ENCODE measurements at regions not wholly inside any gene's neighbourhood (a gene's known extent, or its start where the extent isn't known, plus 50 kb on each side); places are given as distances from the start of the nearest gene placed in this dataset.

DNA sequence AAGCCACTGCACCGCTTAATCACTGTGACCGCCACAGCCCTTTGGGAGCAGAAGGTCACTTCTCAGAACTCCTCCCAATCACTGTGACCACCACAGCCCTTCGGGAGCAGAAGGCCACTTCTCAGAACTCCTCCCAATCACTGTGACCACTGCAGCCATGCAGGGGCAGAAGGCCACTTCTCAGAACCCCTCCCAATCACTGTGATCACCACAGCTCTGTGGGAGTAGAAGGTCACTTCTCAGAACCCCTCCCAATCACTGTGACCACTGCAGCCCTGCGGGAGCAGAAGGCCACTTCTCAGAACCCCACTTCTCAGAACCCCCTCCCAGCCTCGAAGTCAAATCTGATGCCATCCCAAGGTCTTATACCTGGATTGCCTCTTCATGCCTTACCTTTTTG, 56.8 kb upstream of the DAPL1 start (continued):
- no peak for TF ChIP-seq ZNF282 (IDR thresholded peaks at IDR 0.05; ENCODE audit: partially characterized antibody)
- TF ChIP-seq ZFP36 (IDR thresholded peaks at IDR 0.05; ENCODE audit: borderline replicate concordance, low read depth, low read length, partially characterized antibody): no peak
- TF ChIP-seq PHF5A (CRISPR knock-in tag; IDR thresholded peaks at IDR 0.05; ENCODE audit: low read depth, unreplicated experiment): no peak
- TF ChIP-seq ZFP36L2 (CRISPR knock-in tag; IDR thresholded peaks at IDR 0.05): no peak
- TF ChIP-seq ZNF101 (CRISPR knock-in tag; IDR thresholded peaks at IDR 0.05; ENCODE audit: borderline replicate concordance, low read depth): no peak

DNA sequence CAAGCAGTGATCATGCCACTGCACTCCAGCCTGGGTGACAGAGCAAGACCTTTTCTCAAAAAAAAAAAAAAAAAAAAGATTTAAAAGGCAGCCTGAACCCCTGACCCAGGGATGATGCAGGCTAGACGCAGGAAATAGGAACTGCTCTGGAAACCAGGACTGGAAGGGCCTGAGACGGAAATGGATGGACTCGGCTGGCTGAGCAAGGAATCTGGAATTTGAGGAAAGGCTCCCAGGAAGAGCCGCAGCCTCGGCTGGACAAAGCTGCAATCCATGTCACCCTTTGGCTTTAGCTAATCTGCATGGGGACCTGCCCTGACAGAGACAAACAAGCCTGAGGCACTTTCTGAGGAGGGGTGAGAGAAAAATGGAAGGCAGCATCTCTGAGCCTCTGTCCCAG, 55.0 kb upstream of the DAPL1 start:
- WGBS (ENCODE audit: low lambda C conversion rate): 48% methylated on average over 5 of the region's 5 CpGs
- FAIRE-seq (no peak), DNase-seq (ENCODE audit: low spot score) (no peak), ATAC-seq (no peak)
- POLR2A ChIA-PET: no interaction called here
- intact Hi-C loops (cut with micrococcal nuclease; ENCODE audit: unreplicated experiment): no loop called here
- H3K27me3 ChIP-seq (ENCODE audit: control insufficient read depth in 1 of 2, insufficient read depth in 2 of 2, low read length in 2 of 2): peaks cover 4 to 36% of the 10 kb centered on the region in 2 experiments; a peak in 4 of 5 replicates
- H2AFZ ChIP-seq (ENCODE audit: low read length): no peak overlapping the region
- no peak overlapping the region for H3K9ac ChIP-seq (ENCODE audit: insufficient read depth, low read depth, low read length)
- CTCF ChIA-PET (ENCODE audit: low intra/inter-chr PET ratio, low total read pairs): no interaction called here
- H3K9me3 ChIP-seq (ENCODE audit: low read length): no peaks in the 10 kb centered on the region
- H3K4me1 ChIP-seq (ENCODE audit: insufficient read depth, low read length): peaks cover 39% of the 10 kb centered on the region
- H3K4me3 ChIP-seq (replicated peaks in 1 of 3; ENCODE audit: insufficient read depth in 1 of 3, low read depth in 2 of 3, low read length in 3 of 3): no peak overlapping the region
- H3K79me2 ChIP-seq (ENCODE audit: insufficient read depth, low read length): no peaks in the 10 kb centered on the region
- H3K27ac ChIP-seq (ENCODE audit: extremely low read length, insufficient read depth, low read length): no peak overlapping the region
- in situ Hi-C loops (cut with HindIII; ENCODE audit: extremely low pct_ligation_motif_present, low pct_unique_long_range_greater_than_20kb): loop anchor here (25.0 kb wide), 1 partner anchor 278 kb away; the partner anchor contains the start of genes CCDC148 and PKP4
- H4K20me1 ChIP-seq (ENCODE audit: insufficient read depth, low read length): no peaks in the 10 kb centered on the region
- TF ChIP-seq, protein P1, sequence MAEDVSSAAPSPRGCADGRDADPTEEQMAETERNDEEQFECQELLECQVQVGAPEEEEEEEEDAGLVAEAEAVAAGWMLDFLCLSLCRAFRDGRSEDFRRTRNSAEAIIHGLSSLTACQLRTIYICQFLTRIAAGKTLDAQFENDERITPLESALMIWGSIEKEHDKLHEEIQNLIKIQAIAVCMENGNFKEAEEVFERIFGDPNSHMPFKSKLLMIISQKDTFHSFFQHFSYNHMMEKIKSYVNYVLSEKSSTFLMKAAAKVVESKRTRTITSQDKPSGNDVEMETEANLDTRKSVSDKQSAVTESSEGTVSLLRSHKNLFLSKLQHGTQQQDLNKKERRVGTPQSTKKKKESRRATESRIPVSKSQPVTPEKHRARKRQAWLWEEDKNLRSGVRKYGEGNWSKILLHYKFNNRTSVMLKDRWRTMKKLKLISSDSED (CRISPR knock-in tag; IDR thresholded peaks at IDR 0.05): no peak
- TF ChIP-seq, protein P2, sequence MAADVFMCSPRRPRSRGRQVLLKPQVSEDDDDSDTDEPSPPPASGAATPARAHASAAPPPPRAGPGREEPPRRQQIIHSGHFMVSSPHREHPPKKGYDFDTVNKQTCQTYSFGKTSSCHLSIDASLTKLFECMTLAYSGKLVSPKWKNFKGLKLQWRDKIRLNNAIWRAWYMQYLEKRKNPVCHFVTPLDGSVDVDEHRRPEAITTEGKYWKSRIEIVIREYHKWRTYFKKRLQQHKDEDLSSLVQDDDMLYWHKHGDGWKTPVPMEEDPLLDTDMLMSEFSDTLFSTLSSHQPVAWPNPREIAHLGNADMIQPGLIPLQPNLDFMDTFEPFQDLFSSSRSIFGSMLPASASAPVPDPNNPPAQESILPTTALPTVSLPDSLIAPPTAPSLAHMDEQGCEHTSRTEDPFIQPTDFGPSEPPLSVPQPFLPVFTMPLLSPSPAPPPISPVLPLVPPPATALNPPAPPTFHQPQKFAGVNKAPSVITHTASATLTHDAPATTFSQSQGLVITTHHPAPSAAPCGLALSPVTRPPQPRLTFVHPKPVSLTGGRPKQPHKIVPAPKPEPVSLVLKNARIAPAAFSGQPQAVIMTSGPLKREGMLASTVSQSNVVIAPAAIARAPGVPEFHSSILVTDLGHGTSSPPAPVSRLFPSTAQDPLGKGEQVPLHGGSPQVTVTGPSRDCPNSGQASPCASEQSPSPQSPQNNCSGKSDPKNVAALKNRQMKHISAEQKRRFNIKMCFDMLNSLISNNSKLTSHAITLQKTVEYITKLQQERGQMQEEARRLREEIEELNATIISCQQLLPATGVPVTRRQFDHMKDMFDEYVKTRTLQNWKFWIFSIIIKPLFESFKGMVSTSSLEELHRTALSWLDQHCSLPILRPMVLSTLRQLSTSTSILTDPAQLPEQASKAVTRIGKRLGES (CRISPR knock-in tag; IDR thresholded peaks at IDR 0.05; ENCODE audit: borderline replicate concordance): no peak
- TF ChIP-seq, protein P3, sequence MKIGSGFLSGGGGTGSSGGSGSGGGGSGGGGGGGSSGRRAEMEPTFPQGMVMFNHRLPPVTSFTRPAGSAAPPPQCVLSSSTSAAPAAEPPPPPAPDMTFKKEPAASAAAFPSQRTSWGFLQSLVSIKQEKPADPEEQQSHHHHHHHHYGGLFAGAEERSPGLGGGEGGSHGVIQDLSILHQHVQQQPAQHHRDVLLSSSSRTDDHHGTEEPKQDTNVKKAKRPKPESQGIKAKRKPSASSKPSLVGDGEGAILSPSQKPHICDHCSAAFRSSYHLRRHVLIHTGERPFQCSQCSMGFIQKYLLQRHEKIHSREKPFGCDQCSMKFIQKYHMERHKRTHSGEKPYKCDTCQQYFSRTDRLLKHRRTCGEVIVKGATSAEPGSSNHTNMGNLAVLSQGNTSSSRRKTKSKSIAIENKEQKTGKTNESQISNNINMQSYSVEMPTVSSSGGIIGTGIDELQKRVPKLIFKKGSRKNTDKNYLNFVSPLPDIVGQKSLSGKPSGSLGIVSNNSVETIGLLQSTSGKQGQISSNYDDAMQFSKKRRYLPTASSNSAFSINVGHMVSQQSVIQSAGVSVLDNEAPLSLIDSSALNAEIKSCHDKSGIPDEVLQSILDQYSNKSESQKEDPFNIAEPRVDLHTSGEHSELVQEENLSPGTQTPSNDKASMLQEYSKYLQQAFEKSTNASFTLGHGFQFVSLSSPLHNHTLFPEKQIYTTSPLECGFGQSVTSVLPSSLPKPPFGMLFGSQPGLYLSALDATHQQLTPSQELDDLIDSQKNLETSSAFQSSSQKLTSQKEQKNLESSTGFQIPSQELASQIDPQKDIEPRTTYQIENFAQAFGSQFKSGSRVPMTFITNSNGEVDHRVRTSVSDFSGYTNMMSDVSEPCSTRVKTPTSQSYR (CRISPR knock-in tag; IDR thresholded peaks at IDR 0.05; ENCODE audit: borderline replicate concordance): no peak
- no peak for TF ChIP-seq SALL2 (CRISPR knock-in tag; IDR thresholded peaks at IDR 0.05)
- H3K36me3 ChIP-seq (replicated peaks in 1 of 2; ENCODE audit: control insufficient read depth in 1 of 2, insufficient read depth in 2 of 2, low read length in 2 of 2): no peaks in the 10 kb centered on the region
- H3K4me2 ChIP-seq (ENCODE audit: low read depth, low read length): no peak overlapping the region
- no TSS peak for BruUV-seq (replicated peaks)
